ENCODE measurements at regions not wholly inside any gene's neighbourhood (a gene's known extent, or its start where the extent isn't known, plus 50 kb on each side); places are given as distances from the start of the nearest gene placed in this dataset.

GRCh38 chr6:115830895-115831294 lies 229.8 kb downstream of the FRK start:
- in situ Hi-C loops (cut with HindIII; ENCODE audit: low pct_unique_long_range_greater_than_20kb, low sequenced_read_pairs): no loop called here
- Histone ChIP-seq H3K36me3 (ENCODE audit: control insufficient read depth, insufficient read depth, low read length) (no peaks in the 10 kb centered on the region), H3K4me3 (ENCODE audit: low read depth in 2 of 2, low read length in 2 of 2) (no peak overlapping the region), H3K27me3 (ENCODE audit: control insufficient read depth, insufficient read depth, low read length) (no peaks in the 10 kb centered on the region), H3K27ac (ENCODE audit: low read length) (no peak overlapping the region), H3K9me3 (ENCODE audit: control insufficient read depth, insufficient read depth, low read depth, low read length) (no peaks in the 10 kb centered on the region), H3K4me1 (ENCODE audit: control insufficient read depth, insufficient read depth, low read length) (no peaks in the 10 kb centered on the region)
- no peak for TF ChIP-seq SIN3A (IDR thresholded peaks at IDR 0.05; ENCODE audit: borderline replicate concordance, insufficient read depth, low read depth, low read length)
- TF ChIP-seq CTCF (IDR thresholded peaks at IDR 0.05): no peak
- no peak for TF ChIP-seq REST (IDR thresholded peaks at IDR 0.05; ENCODE audit: insufficient read depth in 1 of 2, low read depth in 2 of 2, low read length in 1 of 2)
- no peak for TF ChIP-seq TCF7L2 (IDR thresholded peaks at IDR 0.05; ENCODE audit: low read depth, low read length)
- no peak for TF ChIP-seq POLR2AphosphoS5 (IDR thresholded peaks at IDR 0.05; ENCODE audit: low read depth, low read length)
- BruUV-seq (replicated peaks): no TSS peak
- DNase-seq (ENCODE audit: low read depth, low spot score): no peak
- CTCF ChIA-PET: no interaction called here
- POLR2A ChIA-PET: interaction anchor here (0.7 kb wide), 1 partner anchor 1916 kb away, joined by 15 read pairs; no protein-coding TSS in a partner anchor
- no peak for ATAC-seq
- intact Hi-C loops (cut with micrococcal nuclease; ENCODE audit: unreplicated experiment): no loop called here

GRCh38 chr6:115821798-115822197 lies 238.9 kb downstream of the FRK start:
- intact Hi-C loops (cut with micrococcal nuclease; ENCODE audit: unreplicated experiment): no loop called here
- Histone ChIP-seq H3K4me3 (ENCODE audit: low read depth in 2 of 2, low read length in 2 of 2) (no peak overlapping the region), H3K27ac (ENCODE audit: low read length) (no peak overlapping the region), H3K27me3 (ENCODE audit: control insufficient read depth, insufficient read depth, low read length) (no peaks in the 10 kb centered on the region), H3K36me3 (ENCODE audit: control insufficient read depth, insufficient read depth, low read length) (no peaks in the 10 kb centered on the region), H3K9me3 (ENCODE audit: control insufficient read depth, insufficient read depth, low read depth, low read length) (no peaks in the 10 kb centered on the region), H3K4me1 (ENCODE audit: control insufficient read depth, insufficient read depth, low read length) (no peaks in the 10 kb centered on the region)
- DNase-seq (ENCODE audit: low read depth, low spot score) (no peak), ATAC-seq (no peak)
- ChIA-PET CTCF (no interaction called here), POLR2A (no interaction called here)
- in situ Hi-C loops (cut with HindIII; ENCODE audit: low pct_unique_long_range_greater_than_20kb, low sequenced_read_pairs): no loop called here
- no TSS peak for BruUV-seq (replicated peaks)
- TF ChIP-seq TCF7L2 (IDR thresholded peaks at IDR 0.05; ENCODE audit: low read depth, low read length): no peak
- no peak for TF ChIP-seq REST (IDR thresholded peaks at IDR 0.05; ENCODE audit: insufficient read depth in 1 of 2, low read depth in 2 of 2, low read length in 1 of 2)
- no peak for TF ChIP-seq SIN3A (IDR thresholded peaks at IDR 0.05; ENCODE audit: borderline replicate concordance, insufficient read depth, low read depth, low read length)
- no peak for TF ChIP-seq CTCF (IDR thresholded peaks at IDR 0.05)
- TF ChIP-seq POLR2AphosphoS5 (IDR thresholded peaks at IDR 0.05; ENCODE audit: low read depth, low read length): no peak
